IMR-90 (cell line): ENCODE measurements at regions not wholly inside any gene's neighbourhood (a gene's known extent, or its start where the extent isn't known, plus 50 kb on each side); places are given as distances from the start of the nearest gene placed in this dataset.
"Not testable (repeated sequence)": the region's sequence is repeated elsewhere in the genome, so short reads cannot be mapped to it uniquely, and the experiment has no call there.

Source experiments
- ATAC-seq: fragments of 200-7000 bp; cut with Tn5 transposase; 2 replicates; pipeline ENCODE4 v1.9.1; 2020; ENCODE audit warnings: low read depth, mild to moderate bottlenecking, moderate library complexity
- BruUV-seq: library from RNA; stranded (reverse); fragments of 400-500 nt; replicated peaks from 2 replicates; lab custom pipeline; 2021; lab: Mats Ljungman, UMichigan
- CTCF ChIA-PET: fragments of 300-600 bp; formaldehyde crosslinking; extraction: SDS; loops from one replicate; lab custom pipeline; 2021; ENCODE audit warnings: antibody characterized with exemption; lab: Yijun Ruan, JAX
- POLR2A ChIA-PET: fragments of 300-600 bp; sonication (Branson Sonifier 250); formaldehyde crosslinking; loops from one replicate; lab custom pipeline; 2022; ENCODE audit warnings: antibody characterized with exemption; ENCODE audit not compliant: unreplicated experiment; lab: Charles Lee
- DNase-seq: peaks from one replicate; pipeline ENCODE4 v3.0.0; 2013
- H2AFZ ChIP-seq: replicated peaks from 2 replicates; pipeline ENCODE3; 2013; ENCODE audit warnings: low read length, mild to moderate bottlenecking; ENCODE audit not compliant: poor library complexity
- H2AK5ac ChIP-seq: 2 replicates; pipeline ENCODE4 v1.6.1; 2013; ENCODE audit warnings: low read depth, low read length, inconsistent platforms
- H2AK9ac ChIP-seq: replicated peaks from 2 replicates; pipeline ENCODE3; 2013; ENCODE audit warnings: mild to moderate bottlenecking, low read depth, low read length, moderate library complexity; ENCODE audit not compliant: poor library complexity
- H2BK120ac ChIP-seq: 2 replicates; pipeline ENCODE4 v1.6.1; 2013; ENCODE audit warnings: low read depth, low read length, inconsistent platforms
- H2BK15ac ChIP-seq: 3 replicates; pipeline ENCODE4 v1.6.1; 2013; ENCODE audit warnings: low read depth, low read length, inconsistent platforms
- H2BK20ac ChIP-seq: 2 replicates; pipeline ENCODE4 v1.6.1; 2013; ENCODE audit warnings: low read depth, mild to moderate bottlenecking, inconsistent platforms, low read length, moderate library complexity
- H2BK5ac ChIP-seq: 2 replicates; pipeline ENCODE4 v1.6.1; 2013; ENCODE audit warnings: mild to moderate bottlenecking, low read depth, low read length, inconsistent platforms; ENCODE audit not compliant: poor library complexity, severe bottlenecking
- H3K14ac ChIP-seq: replicated peaks from 2 replicates; pipeline ENCODE4 v1.6.1; 2013; ENCODE audit warnings: low read depth, low read length, inconsistent platforms
- H3K18ac ChIP-seq: 2 replicates; pipeline ENCODE4 v1.6.1; 2013; ENCODE audit warnings: low read depth, low read length, control low read depth
- H3K23ac ChIP-seq: 2 replicates; pipeline ENCODE4 v1.6.1; 2013; ENCODE audit warnings: low read depth, low read length, inconsistent platforms
- H3K27ac ChIP-seq: 2 replicates; pipeline ENCODE4 v1.5.1; 2013; ENCODE audit warnings: mild to moderate bottlenecking, control low read depth, low read length; ENCODE audit not compliant: insufficient read depth
- H3K27me3 ChIP-seq: 2 replicates; pipeline ENCODE4 v1.6.1; 2013; ENCODE audit warnings: low read length; ENCODE audit not compliant: control insufficient read depth, insufficient read depth
- H3K36me3 ChIP-seq: 2 replicates; pipeline ENCODE4 v1.6.1; 2013; ENCODE audit warnings: low read length, mixed read lengths; ENCODE audit not compliant: control insufficient read depth, insufficient read depth
- H3K4ac ChIP-seq: 2 replicates; pipeline ENCODE4 v1.6.1; 2013; ENCODE audit warnings: low read depth, low read length, inconsistent platforms
- H3K4me1 ChIP-seq: 2 replicates; pipeline ENCODE4 v1.6.1; 2013; ENCODE audit warnings: low read length, mixed read lengths; ENCODE audit not compliant: control insufficient read depth, insufficient read depth
- H3K4me2 ChIP-seq: 2 replicates; pipeline ENCODE4 v1.6.1; 2013; ENCODE audit warnings: low read depth, mild to moderate bottlenecking, control low read depth, low read length, moderate library complexity
- H3K4me3 ChIP-seq: 2 replicates; pipeline ENCODE4 v1.5.1; 2013; ENCODE audit warnings: low read depth, mild to moderate bottlenecking, control low read depth, low read length, moderate library complexity; ENCODE audit not compliant: insufficient read depth
- H3K56ac ChIP-seq: 2 replicates; pipeline ENCODE4 v1.6.1; 2013; ENCODE audit warnings: low read length, inconsistent platforms; ENCODE audit not compliant: insufficient read depth; ENCODE audit errors: extremely low read depth
- H3K79me1 ChIP-seq, 2 experiments: 2 replicates each; pipeline ENCODE4 v1.6.1; 2013; ENCODE audit warnings: low read length in 2 of 2, inconsistent platforms in 1 of 2, low read depth in 1 of 2
- H3K9ac ChIP-seq: 2 replicates; pipeline ENCODE4 v1.6.1; 2013; ENCODE audit warnings: low read depth, low read length, control low read depth
- H3K9me1 ChIP-seq: 2 replicates; pipeline ENCODE4 v1.6.1; 2013; ENCODE audit warnings: low read length, inconsistent platforms; ENCODE audit not compliant: insufficient read depth
- H3K9me3 ChIP-seq: 2 replicates; pipeline ENCODE4 v1.6.1; 2013; ENCODE audit warnings: low read length; ENCODE audit not compliant: control insufficient read depth, insufficient read depth
- H4K20me1 ChIP-seq: 2 replicates; pipeline ENCODE4 v1.6.1; 2013; ENCODE audit warnings: low read length, inconsistent platforms; ENCODE audit not compliant: insufficient read depth
- H4K5ac ChIP-seq: 2 replicates; pipeline ENCODE4 v1.6.1; 2013; ENCODE audit warnings: mild to moderate bottlenecking, low read depth, low read length, control low read depth
- H4K8ac ChIP-seq, 2 experiments: 2 replicates each; pipeline ENCODE4 v1.6.1; 2013; ENCODE audit warnings: low read depth in 2 of 2, low read length in 2 of 2, control low read depth in 1 of 2, inconsistent platforms in 1 of 2
- H4K91ac ChIP-seq: 2 replicates; pipeline ENCODE4 v1.6.1; 2013; ENCODE audit warnings: low read depth, low read length, inconsistent platforms; ENCODE audit not compliant: insufficient read depth
- RAD21 ChIP-seq: IDR thresholded peaks from 2 replicates; pipeline ENCODE4 v1.6.1; 2012; ENCODE audit warnings: low read length, improper control_type of control experiment
- WGBS, 2 experiments: methylation state at CpG; one replicate each; pipeline versions ENCODE4 v1.1.5 to v1.1.7; 2013; ENCODE audit warnings: missing lambda C conversion rate in 2 of 2; ENCODE audit not compliant: insufficient read length in 1 of 2; ENCODE audit errors: extremely low coverage in 2 of 2; 5-methylcytosine and 5-hydroxymethylcytosine counted together
- dilution Hi-C: fragments of 300-500 bp; cut with HindIII; formaldehyde crosslinking; loops from one replicate; pipeline ENCODE4 v1.14.3; 2018; ENCODE audit warnings: low sequenced_read_pairs; ENCODE audit not compliant: unreplicated experiment
- in situ Hi-C: fragments of 300-500 bp; cut with MboI; formaldehyde crosslinking; loops from 3 replicates; pipeline ENCODE4 v1.14.3; 2019; ENCODE audit warnings: low sequenced_read_pairs, inconsistent platforms, mixed read lengths
- intact Hi-C: fragments of 100-400 bp; cut with micrococcal nuclease; formaldehyde crosslinking; loops from 2 replicates; pipeline ENCODE4 v1.10.0; 2022

- dilution Hi-C loops: no loop called here
- H3K9me1 ChIP-seq: no peaks in the 10 kb centered on the region
Observed at GRCh38 chr2:17353263-17353662, 165.0 kb downstream of the RAD51AP2 start.

GRCh38 chr2:17342692-17343091, 175.5 kb downstream of the RAD51AP2 start:
- H4K91ac ChIP-seq, H3K4ac ChIP-seq, H2AK9ac ChIP-seq, H4K20me1 ChIP-seq, H4K5ac ChIP-seq, H2BK120ac ChIP-seq, H3K9me3 ChIP-seq, H3K4me3 ChIP-seq, H2BK15ac ChIP-seq, H3K4me1 ChIP-seq, H3K36me3 ChIP-seq, H3K79me1 ChIP-seq, H3K56ac ChIP-seq, H4K8ac ChIP-seq, H3K9me1 ChIP-seq, DNase-seq, H2AK5ac ChIP-seq, H2BK5ac ChIP-seq, CTCF ChIA-PET, H3K27ac ChIP-seq, H2AFZ ChIP-seq, in situ Hi-C loops, intact Hi-C loops, H2BK20ac ChIP-seq, H3K27me3 ChIP-seq, H3K23ac ChIP-seq, H3K18ac ChIP-seq, dilution Hi-C loops, H3K4me2 ChIP-seq, ATAC-seq, POLR2A ChIA-PET, H3K9ac ChIP-seq, H3K14ac ChIP-seq, BruUV-seq: not testable (repeated sequence)
- WGBS, 2 experiments: no CpG with 5 or more reads among the region's 4 CpGs

More at GRCh38 chr2:17353263-17353662, 165.0 kb downstream of the RAD51AP2 start:
- Histone ChIP-seq H3K14ac (no peak overlapping the region), H3K36me3 (no peaks in the 10 kb centered on the region), H3K9ac (no peak overlapping the region), H3K4ac (no peak overlapping the region), H2AK9ac (no peak overlapping the region), H3K23ac (no peak overlapping the region), H2BK120ac (no peak overlapping the region), H2BK5ac (no peak overlapping the region), H2AK5ac (no peak overlapping the region), H3K27ac (no peak overlapping the region), H3K79me1 (no peaks in the 10 kb centered on the region), H3K27me3 (no peaks in the 10 kb centered on the region), H3K4me2 (no peak overlapping the region), H3K4me3 (no peak overlapping the region), H4K20me1 (no peaks in the 10 kb centered on the region), H4K91ac (no peak overlapping the region), H2BK20ac (no peak overlapping the region), H2AFZ (no peak overlapping the region), H2BK15ac (no peak overlapping the region), H3K9me3 (no peaks in the 10 kb centered on the region), H4K5ac (no peak overlapping the region), H3K18ac (no peak overlapping the region), H3K4me1 (no peaks in the 10 kb centered on the region), H4K8ac (no peak overlapping the region), H3K56ac (no peak overlapping the region)
- no TSS peak for BruUV-seq
- intact Hi-C loops (no loop called here), in situ Hi-C loops (no loop called here)
- DNase-seq (no peak), ATAC-seq (no peak)
- no peak for TF ChIP-seq RAD21
- POLR2A ChIA-PET: no interaction called here
- CTCF ChIA-PET: no interaction called here
